WTC11 (cell line): ENCODE measurements at regions not wholly inside any gene's neighbourhood (a gene's known extent, or its start where the extent isn't known, plus 50 kb on each side); places are given as distances from the start of the nearest gene placed in this dataset.
A peak's percentile ranks its signal among the peaks of the same experiment; 100 is the strongest.

Source experiments
- ATAC-seq: fragments of 200-7000 bp; cut with Tn5 transposase; 2 replicates; pipeline ENCODE4 v1.10.0; 2021; ENCODE audit warnings: mild to moderate bottlenecking, moderate library complexity
- CTCF ChIA-PET: fragments of 300-600 bp; sonication (Branson Sonifier 250); formaldehyde crosslinking; loops from one replicate; lab custom pipeline; 2021; ENCODE audit warnings: antibody characterized with exemption; lab: Charles Lee
- POLR2A ChIA-PET: fragments of 350-600 bp; sonication (Branson Sonifier 250); formaldehyde crosslinking; loops from one replicate; lab custom pipeline; 2021; ENCODE audit warnings: antibody characterized with exemption; lab: Charles Lee
- DNase-seq: peaks from one replicate; pipeline ENCODE4 v3.0.0; 2021; ENCODE audit warnings: low spot score
- H3K27ac Mint-ChIP-seq: 2 replicates; pipeline ENCODE4 v1.8.0; 2021; ENCODE audit warnings: mixed read lengths
- H3K27me3 Mint-ChIP-seq: 2 replicates; pipeline ENCODE4 v1.8.0; 2021; ENCODE audit warnings: low read depth, mild to moderate bottlenecking, moderate library complexity, mixed read lengths
- H3K36me3 Mint-ChIP-seq: 2 replicates; pipeline ENCODE4 v1.8.0; 2021; ENCODE audit warnings: mixed read lengths
- H3K4me1 Mint-ChIP-seq: 2 replicates; pipeline ENCODE4 v1.8.0; 2022; ENCODE audit warnings: mixed read lengths
- H3K4me3 Mint-ChIP-seq: 2 replicates; pipeline ENCODE4 v1.8.0; 2021; ENCODE audit warnings: mild to moderate bottlenecking, moderate library complexity, mixed read lengths
- H3K9me3 Mint-ChIP-seq: 2 replicates; pipeline ENCODE4 v1.8.0; 2021; ENCODE audit warnings: mixed read lengths
- AFF4 ChIP-seq: sonication (generic); formaldehyde crosslinking; IDR thresholded peaks from 2 replicates; pipeline ENCODE4 v1.8.1; 2023; ENCODE audit warnings: mild to moderate bottlenecking, missing genetic modification reagents, borderline replicate concordance
- ATF2 ChIP-seq: sonication (generic); formaldehyde crosslinking; IDR thresholded peaks from 2 replicates; pipeline ENCODE4 v1.8.1; 2022; ENCODE audit warnings: low read depth, missing genetic modification reagents, borderline replicate concordance
- ATF6 ChIP-seq: sonication (generic); formaldehyde crosslinking; IDR thresholded peaks from 2 replicates; pipeline ENCODE4 v1.8.1; 2023; ENCODE audit warnings: mild to moderate bottlenecking, missing genetic modification reagents
- CBFB ChIP-seq: sonication (generic); formaldehyde crosslinking; IDR thresholded peaks from 2 replicates; pipeline ENCODE4 v1.8.1; 2022; ENCODE audit warnings: mild to moderate bottlenecking, low read depth, missing genetic modification reagents
- CREB1 ChIP-seq: sonication (generic); formaldehyde crosslinking; IDR thresholded peaks from 2 replicates; pipeline ENCODE4 v1.8.0; 2023; ENCODE audit warnings: mild to moderate bottlenecking, missing genetic modification reagents
- FOXJ3 ChIP-seq: sonication (generic); formaldehyde crosslinking; IDR thresholded peaks from 2 replicates; pipeline ENCODE4 v1.9.0; 2021; ENCODE audit warnings: missing genetic modification reagents, mild to moderate bottlenecking, borderline replicate concordance
- GABPB1 ChIP-seq: sonication (generic); formaldehyde crosslinking; IDR thresholded peaks from 2 replicates; pipeline ENCODE4 v1.8.1; 2023; ENCODE audit warnings: mild to moderate bottlenecking, missing genetic modification reagents
- MYBL2 ChIP-seq: sonication (generic); formaldehyde crosslinking; IDR thresholded peaks from 2 replicates; pipeline ENCODE4 v1.8.1; 2023; ENCODE audit warnings: mild to moderate bottlenecking, moderate library complexity, missing genetic modification reagents
- NFATC4 ChIP-seq: fragments of 250-450 bp; sonication (Bioruptor Pico); IDR thresholded peaks from 2 replicates; pipeline ENCODE4 v1.9.0; 2021; ENCODE audit warnings: mild to moderate bottlenecking
- SMAD3 ChIP-seq: sonication (generic); formaldehyde crosslinking; IDR thresholded peaks from 2 replicates; pipeline ENCODE4 v1.8.0; 2022; ENCODE audit warnings: missing genetic modification reagents, mild to moderate bottlenecking, borderline replicate concordance
- TEAD1 ChIP-seq: sonication (generic); formaldehyde crosslinking; IDR thresholded peaks from 2 replicates; pipeline ENCODE4 v1.8.0; 2022; ENCODE audit warnings: mild to moderate bottlenecking, missing genetic modification reagents
- USF1 ChIP-seq: sonication (generic); formaldehyde crosslinking; IDR thresholded peaks from 2 replicates; pipeline ENCODE4 v1.8.0; 2022; ENCODE audit warnings: mild to moderate bottlenecking, missing genetic modification reagents
- ZBTB21 ChIP-seq: sonication (generic); formaldehyde crosslinking; IDR thresholded peaks from 2 replicates; pipeline ENCODE4 v1.8.1; 2023; ENCODE audit warnings: mild to moderate bottlenecking, missing genetic modification reagents, borderline replicate concordance
- ZNF219 ChIP-seq: sonication (generic); formaldehyde crosslinking; IDR thresholded peaks from 2 replicates; pipeline ENCODE4 v1.8.0; 2023; ENCODE audit warnings: missing genetic modification reagents, mild to moderate bottlenecking, borderline replicate concordance
- ZNF232 ChIP-seq: sonication (generic); formaldehyde crosslinking; IDR thresholded peaks from 2 replicates; pipeline ENCODE4 v1.8.0; 2022; ENCODE audit warnings: mild to moderate bottlenecking, missing genetic modification reagents
- ZNF425 ChIP-seq: fragments of 250-450 bp; sonication (Bioruptor Pico); conservative IDR thresholded peaks from 2 replicates; pipeline ENCODE4 v1.9.0; 2021; ENCODE audit warnings: mild to moderate bottlenecking
- ZNF671 ChIP-seq: fragments of 250-450 bp; sonication (Bioruptor Pico); IDR thresholded peaks from 2 replicates; pipeline ENCODE4 v1.8.0; 2021; ENCODE audit warnings: mild to moderate bottlenecking
- TF ChIP-seq, protein P1 (sequence below): fragments of 250-450 bp; sonication (Bioruptor Pico); IDR thresholded peaks from 2 replicates; pipeline ENCODE4 v1.9.0; 2021; ENCODE audit warnings: mild to moderate bottlenecking, borderline replicate concordance
- TF ChIP-seq, protein P2 (sequence below): fragments of 250-450 bp; sonication (Bioruptor Pico); IDR thresholded peaks from 2 replicates; pipeline ENCODE4 v2.1.2; 2022; ENCODE audit warnings: mild to moderate bottlenecking, moderate library complexity

DNA sequence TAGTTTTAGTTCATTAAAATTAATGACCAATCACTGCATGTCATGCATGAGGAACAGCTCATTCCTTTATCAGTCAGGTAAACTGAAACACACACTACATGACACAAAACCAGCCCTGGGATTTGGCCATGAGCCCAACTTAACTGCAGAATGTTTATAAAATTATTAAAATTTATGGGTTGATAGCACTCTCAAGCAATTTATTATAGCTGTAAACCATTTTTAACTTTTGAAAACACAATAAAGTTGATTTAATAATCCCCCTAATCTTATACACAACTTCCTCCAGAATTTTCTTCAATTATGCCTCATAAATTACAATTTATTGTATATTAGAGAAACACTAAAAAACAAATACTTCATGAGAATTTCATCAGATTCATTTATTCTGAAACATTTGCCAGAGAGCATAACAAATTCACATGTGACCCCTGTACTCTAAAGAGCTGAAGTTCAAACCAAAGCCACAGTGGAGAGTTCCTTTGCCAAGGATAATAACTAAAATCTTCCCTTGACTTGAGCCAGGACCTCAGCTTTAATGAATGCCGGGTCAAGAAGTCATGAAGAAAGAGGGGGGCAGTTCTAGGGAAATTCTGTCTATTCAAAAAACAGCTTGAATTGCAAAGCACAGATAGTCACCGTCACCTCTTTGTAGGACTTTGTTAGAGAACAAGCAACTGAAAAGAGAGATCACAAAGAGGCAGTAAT is 763.7 kb upstream of the GRAMD2B start (continued):
- TF ChIP-seq, protein P1, sequence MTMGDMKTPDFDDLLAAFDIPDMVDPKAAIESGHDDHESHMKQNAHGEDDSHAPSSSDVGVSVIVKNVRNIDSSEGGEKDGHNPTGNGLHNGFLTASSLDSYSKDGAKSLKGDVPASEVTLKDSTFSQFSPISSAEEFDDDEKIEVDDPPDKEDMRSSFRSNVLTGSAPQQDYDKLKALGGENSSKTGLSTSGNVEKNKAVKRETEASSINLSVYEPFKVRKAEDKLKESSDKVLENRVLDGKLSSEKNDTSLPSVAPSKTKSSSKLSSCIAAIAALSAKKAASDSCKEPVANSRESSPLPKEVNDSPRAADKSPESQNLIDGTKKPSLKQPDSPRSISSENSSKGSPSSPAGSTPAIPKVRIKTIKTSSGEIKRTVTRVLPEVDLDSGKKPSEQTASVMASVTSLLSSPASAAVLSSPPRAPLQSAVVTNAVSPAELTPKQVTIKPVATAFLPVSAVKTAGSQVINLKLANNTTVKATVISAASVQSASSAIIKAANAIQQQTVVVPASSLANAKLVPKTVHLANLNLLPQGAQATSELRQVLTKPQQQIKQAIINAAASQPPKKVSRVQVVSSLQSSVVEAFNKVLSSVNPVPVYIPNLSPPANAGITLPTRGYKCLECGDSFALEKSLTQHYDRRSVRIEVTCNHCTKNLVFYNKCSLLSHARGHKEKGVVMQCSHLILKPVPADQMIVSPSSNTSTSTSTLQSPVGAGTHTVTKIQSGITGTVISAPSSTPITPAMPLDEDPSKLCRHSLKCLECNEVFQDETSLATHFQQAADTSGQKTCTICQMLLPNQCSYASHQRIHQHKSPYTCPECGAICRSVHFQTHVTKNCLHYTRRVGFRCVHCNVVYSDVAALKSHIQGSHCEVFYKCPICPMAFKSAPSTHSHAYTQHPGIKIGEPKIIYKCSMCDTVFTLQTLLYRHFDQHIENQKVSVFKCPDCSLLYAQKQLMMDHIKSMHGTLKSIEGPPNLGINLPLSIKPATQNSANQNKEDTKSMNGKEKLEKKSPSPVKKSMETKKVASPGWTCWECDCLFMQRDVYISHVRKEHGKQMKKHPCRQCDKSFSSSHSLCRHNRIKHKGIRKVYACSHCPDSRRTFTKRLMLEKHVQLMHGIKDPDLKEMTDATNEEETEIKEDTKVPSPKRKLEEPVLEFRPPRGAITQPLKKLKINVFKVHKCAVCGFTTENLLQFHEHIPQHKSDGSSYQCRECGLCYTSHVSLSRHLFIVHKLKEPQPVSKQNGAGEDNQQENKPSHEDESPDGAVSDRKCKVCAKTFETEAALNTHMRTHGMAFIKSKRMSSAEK (CRISPR knock-in tag): no peak
- TF ChIP-seq FOXJ3 (CRISPR knock-in tag) (no peak), ZNF232 (CRISPR knock-in tag) (no peak), AFF4 (CRISPR knock-in tag) (no peak), ATF6 (CRISPR knock-in tag) (no peak), ZBTB21 (no peak), USF1 (no peak), CREB1 (CRISPR knock-in tag) (no peak), ATF2 (CRISPR knock-in tag) (no peak)
- TF ChIP-seq, all 79 proteins: peak for 0

DNA sequence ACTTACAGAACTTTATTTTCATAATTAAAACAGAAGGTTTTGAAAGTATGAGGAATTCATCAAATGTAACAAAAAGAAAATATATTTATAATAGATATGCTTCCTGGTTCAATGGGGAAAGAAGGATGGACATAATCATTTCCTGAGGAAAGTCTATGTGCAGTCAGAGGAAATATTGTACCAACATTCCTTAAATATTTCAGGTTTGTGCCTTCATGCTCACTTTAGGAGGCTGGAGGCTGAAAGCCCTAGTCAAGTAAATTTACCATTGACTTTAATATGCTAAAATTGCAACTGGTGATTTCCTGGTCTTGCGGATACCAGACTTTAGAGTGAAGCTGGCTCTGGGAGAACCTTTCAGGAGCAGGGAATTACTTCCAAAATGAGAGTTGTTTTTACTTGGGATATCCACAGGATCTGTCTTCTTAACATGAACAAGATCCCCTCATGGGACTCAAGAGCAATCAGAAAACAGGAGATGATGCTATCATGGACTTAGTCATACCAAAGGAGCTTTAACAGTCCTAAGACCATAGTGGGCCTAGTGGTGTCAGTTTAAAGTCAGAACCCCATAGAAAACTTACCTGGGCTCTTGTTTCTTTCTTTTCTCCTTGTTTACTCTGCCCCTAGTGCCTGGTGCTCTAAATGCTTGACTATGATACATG is 762.8 kb upstream of the GRAMD2B start:
- peaks cover 11% of the 10 kb centered on the region for H3K36me3 Mint-ChIP-seq
- DNase-seq (no peak), ATAC-seq (peak; percentile 30; the same call in 1 of the 2 replicates)
- peaks cover 12% of the 10 kb centered on the region for H3K9me3 Mint-ChIP-seq
- no peak overlapping the region for H3K4me3 Mint-ChIP-seq
- CTCF ChIA-PET: interaction anchor here (0.7 kb wide), 1 partner anchor 840 kb away, joined by 3 read pairs; no protein-coding TSS in a partner anchor
- H3K27ac Mint-ChIP-seq: no peak overlapping the region
- POLR2A ChIA-PET: no interaction called here
- H3K4me1 Mint-ChIP-seq: peaks cover 21% of the 10 kb centered on the region
- H3K27me3 Mint-ChIP-seq: no peaks in the 10 kb centered on the region
- TF ChIP-seq TEAD1 (no peak), ZNF425 (CRISPR knock-in tag) (no peak), ZNF671 (CRISPR knock-in tag) (no peak), FOXJ3 (CRISPR knock-in tag) (no peak), MYBL2 (no peak), SMAD3 (CRISPR knock-in tag) (no peak), CBFB (CRISPR knock-in tag) (no peak), NFATC4 (CRISPR knock-in tag) (no peak), GABPB1 (CRISPR knock-in tag) (no peak), ZNF219 (CRISPR knock-in tag) (no peak)
- TF ChIP-seq, protein P2, sequence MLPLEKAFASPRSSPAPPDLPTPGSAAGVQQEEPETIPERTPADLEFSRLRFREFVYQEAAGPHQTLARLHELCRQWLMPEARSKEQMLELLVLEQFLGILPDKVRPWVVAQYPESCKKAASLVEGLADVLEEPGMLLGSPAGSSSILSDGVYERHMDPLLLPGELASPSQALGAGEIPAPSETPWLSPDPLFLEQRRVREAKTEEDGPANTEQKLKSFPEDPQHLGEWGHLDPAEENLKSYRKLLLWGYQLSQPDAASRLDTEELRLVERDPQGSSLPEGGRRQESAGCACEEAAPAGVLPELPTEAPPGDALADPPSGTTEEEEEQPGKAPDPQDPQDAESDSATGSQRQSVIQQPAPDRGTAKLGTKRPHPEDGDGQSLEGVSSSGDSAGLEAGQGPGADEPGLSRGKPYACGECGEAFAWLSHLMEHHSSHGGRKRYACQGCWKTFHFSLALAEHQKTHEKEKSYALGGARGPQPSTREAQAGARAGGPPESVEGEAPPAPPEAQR (CRISPR knock-in tag): no peak
